HL-60/S4 treated with retinoic acid at 250 ng/mL for 4 days and 3 days (cell line): ENCODE measurements at regions not wholly inside any gene's neighbourhood (a gene's known extent, or its start where the extent isn't known, plus 50 kb on each side); places are given as distances from the start of the nearest gene placed in this dataset.
"Not testable (repeated sequence)": the region's sequence is repeated elsewhere in the genome, so short reads cannot be mapped to it uniquely, and the experiment has no call there.

Experiments used
- in situ Hi-C: fragments of 300-500 bp; cut with MboI; formaldehyde crosslinking; loops from 2 replicates; pipeline ENCODE4 v1.7.0; 2022; ENCODE audit warnings: low sequenced_read_pairs

- in situ Hi-C loops: no loop called here
Measured at GRCh38 chr6:84847390-84848160, 83.2 kb upstream of the TBX18 start.

GRCh38 chr6:84842525-84843166 is 78.2 kb upstream of the TBX18 start:
- in situ Hi-C loops: no loop called here

GRCh38 chr6:84837068-84837866 is 72.9 kb upstream of the TBX18 start:
- in situ Hi-C loops: not testable (repeated sequence)

- in situ Hi-C loops: no loop called here
Measured at GRCh38 chr6:84836366-84836765, 72.0 kb upstream of the TBX18 start.

GRCh38 chr6:84835340-84835739 is 70.9 kb upstream of the TBX18 start:
- in situ Hi-C loops: no loop called here

GRCh38 chr6:84831924-84832323 is 67.5 kb upstream of the TBX18 start:
- in situ Hi-C loops: not testable (repeated sequence)

- in situ Hi-C loops: no loop called here
Measured at GRCh38 chr6:84825461-84825860, 61.1 kb upstream of the TBX18 start.

- in situ Hi-C loops: not testable (repeated sequence)
Measured at GRCh38 chr6:84821314-84821713, 56.9 kb upstream of the TBX18 start.

- in situ Hi-C loops: no loop called here
Measured at GRCh38 chr6:84816741-84817140, 52.3 kb upstream of the TBX18 start.

GRCh38 chr6:84815896-84816735 is 51.7 kb upstream of the TBX18 start:
- in situ Hi-C loops: no loop called here
